Astrocyte (in vitro differentiated cells and primary cell): ENCODE measurements at regions not wholly inside any gene's neighbourhood (a gene's known extent, or its start where the extent isn't known, plus 50 kb on each side); places are given as distances from the start of the nearest gene placed in this dataset.

Experiments
- CTCF ChIP-seq: IDR thresholded peaks from 2 replicates; pipeline ENCODE4 v1.5.1; 2011; ENCODE audit warnings: low read depth, mild to moderate bottlenecking, inconsistent platforms, low read length, moderate library complexity; ENCODE audit not compliant: insufficient read depth
- EZH2 ChIP-seq: IDR thresholded peaks from 2 replicates; pipeline ENCODE4 v1.6.1; 2012; ENCODE audit warnings: mild to moderate bottlenecking, low read length, inconsistent platforms; ENCODE audit not compliant: insufficient read depth

GRCh38 chr10:131638049-131638879 lies 262.5 kb upstream of the PPP2R2D start:
- TF ChIP-seq CTCF (no peak), EZH2 (no peak)
